Mesothelial cell of epicardium (in vitro differentiated cells): ENCODE measurements at regions not wholly inside any gene's neighbourhood (a gene's known extent, or its start where the extent isn't known, plus 50 kb on each side); places are given as distances from the start of the nearest gene placed in this dataset.
"Not testable (repeated sequence)": the region's sequence is repeated elsewhere in the genome, so short reads cannot be mapped to it uniquely, and the experiment has no call there.

ENCODE experiments used
- DNase-seq, 2 experiments: peaks; one replicate each; pipeline ENCODE4 v3.0.0; 2021; ENCODE audit warnings: low spot score in 2 of 2; ENCODE audit not compliant: unreplicated experiment in 2 of 2
- H3K27ac Mint-ChIP-seq: 2 replicates; pipeline ENCODE4 v1.8.0; 2021; ENCODE audit warnings: mixed read lengths
- H3K27me3 Mint-ChIP-seq: 2 replicates; pipeline ENCODE4 v1.8.0; 2021; ENCODE audit warnings: low read depth, mixed read lengths
- H3K36me3 Mint-ChIP-seq: 2 replicates; pipeline ENCODE4 v1.8.0; 2021; ENCODE audit warnings: mixed read lengths
- H3K4me1 Mint-ChIP-seq: 2 replicates; pipeline ENCODE4 v1.8.0; 2021; ENCODE audit warnings: mixed read lengths
- H3K4me3 Mint-ChIP-seq: 2 replicates; pipeline ENCODE4 v1.8.0; 2021; ENCODE audit warnings: mild to moderate bottlenecking, moderate library complexity, mixed read lengths
- H3K9me3 Mint-ChIP-seq: 2 replicates; pipeline ENCODE4 v1.8.0; 2021; ENCODE audit warnings: mixed read lengths
- TF ChIP-seq, protein P1 (sequence below): fragments of 200-600 bp; sonication (generic); IDR thresholded peaks from one replicate; pipeline ENCODE4 v1.5.0; 2021; ENCODE audit warnings: antibody characterized with exemption; ENCODE audit not compliant: unreplicated experiment

GRCh38 chr4:72779241-72779640 lies 210.2 kb upstream of the ADAMTS3 start:
- no peak overlapping the region for H3K4me3 Mint-ChIP-seq
- H3K4me1 Mint-ChIP-seq = peaks cover 10% of the 10 kb centered on the region
- no peaks in the 10 kb centered on the region for H3K27me3 Mint-ChIP-seq
- TF ChIP-seq, protein P1, sequence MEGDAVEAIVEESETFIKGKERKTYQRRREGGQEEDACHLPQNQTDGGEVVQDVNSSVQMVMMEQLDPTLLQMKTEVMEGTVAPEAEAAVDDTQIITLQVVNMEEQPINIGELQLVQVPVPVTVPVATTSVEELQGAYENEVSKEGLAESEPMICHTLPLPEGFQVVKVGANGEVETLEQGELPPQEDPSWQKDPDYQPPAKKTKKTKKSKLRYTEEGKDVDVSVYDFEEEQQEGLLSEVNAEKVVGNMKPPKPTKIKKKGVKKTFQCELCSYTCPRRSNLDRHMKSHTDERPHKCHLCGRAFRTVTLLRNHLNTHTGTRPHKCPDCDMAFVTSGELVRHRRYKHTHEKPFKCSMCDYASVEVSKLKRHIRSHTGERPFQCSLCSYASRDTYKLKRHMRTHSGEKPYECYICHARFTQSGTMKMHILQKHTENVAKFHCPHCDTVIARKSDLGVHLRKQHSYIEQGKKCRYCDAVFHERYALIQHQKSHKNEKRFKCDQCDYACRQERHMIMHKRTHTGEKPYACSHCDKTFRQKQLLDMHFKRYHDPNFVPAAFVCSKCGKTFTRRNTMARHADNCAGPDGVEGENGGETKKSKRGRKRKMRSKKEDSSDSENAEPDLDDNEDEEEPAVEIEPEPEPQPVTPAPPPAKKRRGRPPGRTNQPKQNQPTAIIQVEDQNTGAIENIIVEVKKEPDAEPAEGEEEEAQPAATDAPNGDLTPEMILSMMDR = no peak
- no peak for DNase-seq
- peaks cover 10% of the 10 kb centered on the region for H3K9me3 Mint-ChIP-seq
- H3K27ac Mint-ChIP-seq = no peak overlapping the region
- H3K36me3 Mint-ChIP-seq = no peaks in the 10 kb centered on the region

GRCh38 chr4:72777436-72777835 lies 208.4 kb upstream of the ADAMTS3 start:
- no peaks in the 10 kb centered on the region for H3K27me3 Mint-ChIP-seq
- H3K36me3 Mint-ChIP-seq = no peaks in the 10 kb centered on the region
- DNase-seq = no peak
- H3K9me3 Mint-ChIP-seq = peaks cover 10% of the 10 kb centered on the region
- no peak overlapping the region for H3K4me3 Mint-ChIP-seq
- H3K4me1 Mint-ChIP-seq = peaks cover 10% of the 10 kb centered on the region
- no peak overlapping the region for H3K27ac Mint-ChIP-seq
- TF ChIP-seq, protein P1 = no peak

GRCh38 chr4:72770708-72771107 lies 201.7 kb upstream of the ADAMTS3 start:
- Mint-ChIP-seq H3K27me3 (no peaks in the 10 kb centered on the region), H3K27ac (no peak overlapping the region), H3K9me3 (peaks cover under 1% of the 10 kb centered on the region), H3K4me3 (no peak overlapping the region), H3K36me3 (no peaks in the 10 kb centered on the region), H3K4me1 (peaks cover 5% of the 10 kb centered on the region)
- DNase-seq = no peak
- TF ChIP-seq, protein P1 = no peak

DNA sequence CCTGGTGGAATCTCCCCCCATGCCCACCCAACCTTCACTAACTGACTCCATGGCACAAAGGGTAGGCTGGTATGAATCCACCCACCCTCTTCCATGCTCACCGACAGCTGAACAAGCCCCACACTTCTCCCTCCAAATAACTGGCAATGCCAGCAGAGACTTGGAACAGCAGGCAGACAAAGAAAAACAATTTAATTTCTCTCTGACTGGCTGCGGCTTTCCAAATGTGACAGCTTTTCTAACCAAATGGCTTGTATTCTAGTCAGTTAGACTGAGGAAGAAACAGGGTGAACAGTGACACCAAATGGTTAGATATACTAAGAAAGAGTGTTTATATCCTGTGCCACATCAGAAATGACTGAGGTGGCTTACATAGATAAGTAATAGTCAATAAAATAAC lies 199.3 kb upstream of the ADAMTS3 start:
- Mint-ChIP-seq H3K27ac (no peak overlapping the region), H3K9me3 (no peaks in the 10 kb centered on the region), H3K36me3 (no peaks in the 10 kb centered on the region), H3K4me1 (peaks cover 5% of the 10 kb centered on the region), H3K27me3 (no peaks in the 10 kb centered on the region), H3K4me3 (no peak overlapping the region)
- no peak for DNase-seq
- TF ChIP-seq, protein P1 = no peak

- TF ChIP-seq, protein P1 = no peak
- no peaks in the 10 kb centered on the region for H3K9me3 Mint-ChIP-seq
- H3K4me3 Mint-ChIP-seq = no peak overlapping the region
- no peak for DNase-seq
- H3K36me3 Mint-ChIP-seq = no peaks in the 10 kb centered on the region
- H3K27me3 Mint-ChIP-seq = no peaks in the 10 kb centered on the region
- H3K27ac Mint-ChIP-seq = no peak overlapping the region
- H3K4me1 Mint-ChIP-seq = peaks cover 5% of the 10 kb centered on the region
Measured at GRCh38 chr4:72767618-72768302, 198.7 kb upstream of the ADAMTS3 start.

DNA sequence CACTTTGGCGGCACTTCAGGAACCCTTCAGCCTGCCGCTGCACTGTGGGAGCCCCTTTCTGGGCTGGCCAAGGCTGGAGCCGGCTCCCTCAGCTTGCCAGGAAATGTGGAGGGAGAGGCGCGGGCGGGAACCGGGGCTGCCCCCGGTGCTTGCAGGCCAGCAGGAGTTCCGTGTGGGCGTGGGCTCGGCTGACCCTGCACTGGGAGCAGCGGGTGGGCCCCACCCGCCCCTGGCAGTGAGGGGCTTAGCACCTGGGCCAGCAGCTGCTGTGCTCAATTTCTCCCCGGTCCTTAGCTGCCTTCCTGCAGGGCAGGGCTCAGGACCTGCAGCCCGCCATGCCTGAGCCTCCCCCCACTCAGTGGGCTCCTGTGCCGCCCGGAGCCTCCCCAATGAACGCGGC lies 196.8 kb upstream of the ADAMTS3 start:
- H3K4me1 Mint-ChIP-seq = peaks cover 11% of the 10 kb centered on the region

More for the DNA sequence above, 196.8 kb upstream of the ADAMTS3 start:
- not testable (repeated sequence) for H3K9me3 Mint-ChIP-seq, H3K36me3 Mint-ChIP-seq, DNase-seq, H3K27ac Mint-ChIP-seq, H3K27me3 Mint-ChIP-seq, H3K4me3 Mint-ChIP-seq
